ENCODE measurements at regions not wholly inside any gene's neighbourhood (a gene's known extent, or its start where the extent isn't known, plus 50 kb on each side); places are given as distances from the start of the nearest gene placed in this dataset.
"Not testable (repeated sequence)": the region's sequence is repeated elsewhere in the genome, so short reads cannot be mapped to it uniquely, and the experiment has no call there.

DNA sequence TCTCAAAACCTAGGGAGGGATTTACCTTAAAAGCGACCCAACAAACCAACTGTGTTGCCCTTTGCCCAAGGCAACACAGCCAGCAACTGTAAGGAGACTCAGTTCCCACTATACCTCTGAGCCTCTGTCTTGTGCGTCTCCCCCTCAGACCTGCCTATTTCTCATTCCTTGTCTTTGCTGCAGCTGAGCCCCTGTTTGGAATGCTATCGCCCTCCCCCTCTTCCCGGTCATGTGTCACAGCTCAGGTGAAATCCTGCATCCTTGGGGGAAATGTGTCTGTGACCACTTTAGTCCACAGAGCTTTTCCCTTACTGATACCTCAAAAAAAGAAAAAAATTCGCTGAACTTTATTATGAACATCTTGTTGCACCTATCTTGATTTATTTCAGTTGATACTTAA, 52.0 kb upstream of the LRIG1 start:
- H3K27ac ChIP-seq: no peak overlapping the region
- TF ChIP-seq, protein P1, sequence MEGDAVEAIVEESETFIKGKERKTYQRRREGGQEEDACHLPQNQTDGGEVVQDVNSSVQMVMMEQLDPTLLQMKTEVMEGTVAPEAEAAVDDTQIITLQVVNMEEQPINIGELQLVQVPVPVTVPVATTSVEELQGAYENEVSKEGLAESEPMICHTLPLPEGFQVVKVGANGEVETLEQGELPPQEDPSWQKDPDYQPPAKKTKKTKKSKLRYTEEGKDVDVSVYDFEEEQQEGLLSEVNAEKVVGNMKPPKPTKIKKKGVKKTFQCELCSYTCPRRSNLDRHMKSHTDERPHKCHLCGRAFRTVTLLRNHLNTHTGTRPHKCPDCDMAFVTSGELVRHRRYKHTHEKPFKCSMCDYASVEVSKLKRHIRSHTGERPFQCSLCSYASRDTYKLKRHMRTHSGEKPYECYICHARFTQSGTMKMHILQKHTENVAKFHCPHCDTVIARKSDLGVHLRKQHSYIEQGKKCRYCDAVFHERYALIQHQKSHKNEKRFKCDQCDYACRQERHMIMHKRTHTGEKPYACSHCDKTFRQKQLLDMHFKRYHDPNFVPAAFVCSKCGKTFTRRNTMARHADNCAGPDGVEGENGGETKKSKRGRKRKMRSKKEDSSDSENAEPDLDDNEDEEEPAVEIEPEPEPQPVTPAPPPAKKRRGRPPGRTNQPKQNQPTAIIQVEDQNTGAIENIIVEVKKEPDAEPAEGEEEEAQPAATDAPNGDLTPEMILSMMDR (conservative IDR thresholded peaks at IDR 0.05): no peak

DNA sequence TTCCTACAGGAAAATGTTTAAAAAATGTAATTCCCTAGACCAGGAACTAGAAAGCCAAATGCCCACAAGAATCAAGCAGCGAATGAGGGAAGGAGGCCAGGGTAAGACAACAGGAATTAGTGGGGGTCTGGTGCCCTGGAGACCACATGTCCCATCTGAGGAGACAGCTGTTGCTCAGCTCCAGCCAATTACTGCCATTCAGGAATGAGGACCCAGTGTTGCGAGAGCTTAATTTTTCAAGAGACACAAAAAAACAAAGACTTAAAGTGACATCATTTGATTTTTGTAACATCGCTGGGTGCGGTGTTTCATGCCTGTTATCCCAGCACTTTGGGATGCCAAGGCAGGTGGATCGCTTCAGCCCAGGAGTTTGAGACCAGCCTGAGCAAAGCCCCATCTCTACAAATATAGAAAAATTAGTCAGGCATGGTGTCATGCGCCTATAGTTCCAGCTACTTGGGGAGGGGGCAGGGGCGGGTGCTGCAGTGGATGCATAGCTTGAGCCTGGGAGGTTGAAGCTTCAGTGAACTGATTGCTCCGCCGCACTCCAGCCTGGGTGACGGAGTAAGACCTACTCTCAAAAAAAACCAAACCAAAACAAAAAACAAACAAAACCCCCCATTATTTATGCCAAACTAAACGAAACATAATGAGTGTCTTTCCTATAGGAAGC, 52.8 kb upstream of the LRIG1 start:
- no peak overlapping the region for H3K27ac ChIP-seq

DNA sequence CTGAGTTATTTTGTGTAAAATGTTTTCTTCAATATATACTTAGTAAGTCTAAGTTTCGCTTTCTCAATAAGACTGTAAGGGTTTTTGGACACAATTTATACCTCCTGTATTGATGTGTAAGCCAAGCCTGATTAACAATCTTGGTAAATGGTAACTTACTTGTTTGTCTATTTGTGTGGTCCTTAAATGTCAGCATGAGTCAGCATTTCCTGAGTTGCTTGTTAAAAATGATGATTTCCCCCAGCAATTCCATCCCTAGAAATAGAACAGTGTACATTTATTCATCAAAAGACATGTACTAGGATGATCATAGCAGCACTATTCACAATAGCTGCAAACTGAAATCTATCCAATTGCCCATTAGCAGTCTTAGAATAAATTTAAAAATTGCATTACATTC, 53.4 kb upstream of the LRIG1 start:
- H3K27ac ChIP-seq: no peak overlapping the region
- TF ChIP-seq, protein P1 (conservative IDR thresholded peaks at IDR 0.05): no peak

More for the DNA sequence above, 52.8 kb upstream of the LRIG1 start:
- TF ChIP-seq, protein P1 (conservative IDR thresholded peaks at IDR 0.05): no peak

DNA sequence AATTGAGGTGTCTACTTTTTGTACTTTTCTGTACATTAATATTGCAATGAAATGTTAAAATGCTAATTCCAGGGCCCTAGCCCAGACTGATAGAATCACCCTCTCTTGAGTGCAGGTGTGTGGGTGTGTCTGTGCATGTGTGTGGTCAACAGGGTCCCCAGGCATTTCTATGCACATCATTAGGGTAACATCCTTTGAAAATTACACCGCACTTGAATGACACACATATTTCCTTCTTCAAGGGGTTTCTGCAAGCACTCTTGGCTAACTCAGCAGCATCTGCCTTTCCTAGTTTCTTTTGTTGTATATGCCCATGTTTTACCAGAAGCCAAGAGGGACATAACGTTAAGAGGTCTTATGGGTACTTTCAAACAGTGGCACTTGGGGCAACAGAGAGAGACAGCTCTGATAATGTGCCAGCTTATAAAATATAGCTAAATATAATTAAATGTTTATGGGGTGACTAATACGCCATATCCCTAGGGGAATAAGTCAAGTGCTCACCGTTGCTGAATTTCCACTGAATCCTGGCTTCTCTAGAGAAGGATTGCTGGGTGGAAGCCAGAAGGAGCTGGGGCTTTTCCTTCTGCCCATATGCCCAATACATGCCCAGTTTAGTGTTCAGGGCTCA, 54.5 kb upstream of the LRIG1 start:
- TF ChIP-seq, protein P1 (conservative IDR thresholded peaks at IDR 0.05): no peak

DNA sequence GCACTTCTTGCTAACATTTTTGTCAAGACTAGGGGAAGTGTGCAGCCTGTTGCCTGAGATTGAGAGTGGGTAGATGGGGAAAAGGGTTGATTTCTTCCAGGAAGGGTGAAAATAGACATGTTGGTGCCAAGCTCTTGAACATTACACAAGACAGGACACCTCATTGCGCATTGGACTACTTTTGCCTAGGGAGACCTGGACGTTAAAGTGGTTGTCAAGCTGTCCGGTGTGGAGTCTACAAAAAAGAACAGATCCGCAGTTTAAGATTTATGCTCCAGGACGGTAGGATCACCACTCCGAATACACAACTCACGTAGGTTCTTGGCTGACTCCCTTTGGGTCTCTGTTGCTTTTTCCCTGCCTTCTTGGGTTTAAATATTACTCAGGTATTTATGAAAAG, 56.3 kb upstream of the LRIG1 start:
- no peak overlapping the region for H3K27ac ChIP-seq
- TF ChIP-seq, protein P1 (conservative IDR thresholded peaks at IDR 0.05): no peak

More for the DNA sequence above, 54.5 kb upstream of the LRIG1 start:
- H3K27ac ChIP-seq: no peak overlapping the region

DNA sequence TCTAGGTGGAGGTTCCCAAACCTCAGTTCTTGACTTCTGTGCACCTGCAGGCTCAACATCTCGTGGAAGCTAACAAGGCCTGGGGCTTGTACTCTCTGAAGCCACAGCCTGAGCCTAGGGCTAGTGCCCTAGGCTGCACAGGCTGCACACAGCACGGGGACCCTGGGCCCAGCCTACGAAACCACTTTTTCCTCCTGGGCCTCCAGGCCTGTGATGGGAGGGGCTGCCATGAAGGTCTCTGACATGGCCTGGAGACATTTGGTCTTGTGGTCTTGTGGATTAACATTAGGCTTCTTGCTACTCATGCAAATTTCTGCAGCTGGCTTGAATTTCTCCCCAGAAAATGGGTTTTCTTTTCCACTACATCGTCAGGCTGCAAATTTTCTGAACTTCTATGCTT, 59.1 kb upstream of the LRIG1 start:
- H3K27ac ChIP-seq: not testable (repeated sequence)

DNA sequence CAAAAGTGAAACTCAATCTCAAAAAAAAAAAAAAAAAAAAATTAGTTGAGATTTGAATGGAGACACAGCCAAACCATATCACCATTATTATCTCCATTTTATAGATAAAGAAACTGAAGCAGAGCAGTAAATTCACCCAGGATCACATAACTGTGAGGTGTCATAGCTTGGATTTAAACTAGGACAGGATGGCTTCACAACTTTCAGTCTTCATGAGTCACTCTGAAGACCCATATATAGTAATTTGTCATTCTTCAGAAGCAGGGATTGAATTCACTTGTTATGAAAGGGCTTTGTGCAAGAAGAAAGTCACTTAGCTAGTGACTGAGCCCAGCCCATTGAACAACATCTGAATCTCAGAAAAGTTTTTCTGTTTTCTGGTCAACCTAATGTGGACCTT, 60.5 kb upstream of the LRIG1 start:
- H3K27ac ChIP-seq: no peak overlapping the region
- TF ChIP-seq, protein P1 (conservative IDR thresholded peaks at IDR 0.05): no peak

DNA sequence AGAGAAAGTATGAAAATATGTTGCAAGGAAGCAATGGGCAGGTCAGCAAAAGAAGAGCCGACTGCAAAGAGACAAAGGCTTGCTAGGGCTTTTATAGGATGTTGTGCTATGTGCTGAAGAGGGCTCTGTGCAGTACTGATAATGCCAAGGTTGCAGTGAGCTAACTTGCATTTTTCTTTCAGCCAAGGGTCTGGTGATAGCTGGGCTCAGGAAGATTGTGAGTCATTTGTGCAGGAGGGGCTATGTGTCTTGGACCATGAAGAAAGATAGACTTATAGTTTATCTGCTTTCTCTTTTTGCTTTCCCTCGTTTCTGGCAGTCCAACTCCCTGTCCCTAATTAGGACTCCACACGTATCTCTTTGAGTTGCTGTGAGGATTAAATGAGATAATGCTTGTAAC, 64.5 kb upstream of the LRIG1 start:
- H3K27ac ChIP-seq: no peak overlapping the region
- TF ChIP-seq, protein P1 (conservative IDR thresholded peaks at IDR 0.05): no peak

Data from VCaP (cell line).